ENCODE measurements at regions not wholly inside any gene's neighbourhood (a gene's known extent, or its start where the extent isn't known, plus 50 kb on each side); places are given as distances from the start of the nearest gene placed in this dataset.

DNA sequence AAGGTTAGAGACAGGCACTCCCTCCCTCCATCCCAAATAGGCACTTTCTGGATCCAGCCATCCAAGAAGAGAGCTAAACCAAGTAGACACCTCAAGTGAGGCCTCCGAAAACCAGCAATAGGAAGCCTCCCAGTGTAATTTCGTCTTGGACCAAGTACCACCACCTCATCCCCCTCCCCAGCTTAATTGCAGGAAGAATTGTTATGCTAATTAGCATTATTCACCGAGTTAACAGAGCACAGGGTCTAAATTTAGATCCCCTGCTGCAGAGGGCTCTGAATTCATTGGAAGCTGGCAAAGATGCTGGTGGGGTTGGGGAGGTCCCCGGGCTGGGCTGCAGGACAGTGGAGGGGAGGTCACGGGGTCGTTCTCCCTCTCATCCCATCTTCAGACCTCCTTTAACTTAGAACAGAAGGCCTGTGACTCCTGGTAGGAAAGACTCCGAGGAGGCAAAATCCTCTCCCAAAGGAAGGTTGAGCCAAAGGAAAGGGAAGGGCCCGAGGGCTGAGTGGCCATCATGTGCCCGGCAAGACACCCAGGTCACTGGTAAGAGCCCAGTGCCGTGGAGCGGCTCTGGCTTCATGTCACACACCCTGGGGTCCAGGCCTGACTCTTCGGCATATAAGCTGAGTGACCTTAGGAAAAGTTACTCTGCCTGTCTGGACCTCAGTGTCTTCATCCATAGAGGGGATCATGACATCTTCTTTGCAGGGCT lies 209.2 kb upstream of the GRIK3 start:
- no peak for DNase-seq

DNA sequence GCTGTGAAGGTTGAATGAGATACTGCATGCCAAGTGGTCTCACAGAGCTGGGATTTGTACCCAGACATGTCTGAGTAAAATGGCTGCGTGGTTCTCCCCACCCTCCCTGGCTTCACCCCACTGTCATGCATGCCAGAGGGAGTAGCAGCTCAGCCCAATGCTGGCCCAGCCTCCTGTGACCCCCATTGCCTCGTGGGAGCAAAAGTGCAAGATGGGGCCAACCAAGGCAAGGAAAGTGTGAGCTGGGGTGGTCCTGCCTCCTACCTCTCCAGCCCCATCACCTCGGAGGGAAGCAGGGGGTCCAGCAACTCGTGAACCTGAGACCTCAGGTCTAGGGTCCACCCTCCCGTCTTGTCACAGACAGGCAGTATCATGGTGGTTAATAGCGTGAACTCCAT lies 209.8 kb upstream of the GRIK3 start:
- DNase-seq = no peak

DNA sequence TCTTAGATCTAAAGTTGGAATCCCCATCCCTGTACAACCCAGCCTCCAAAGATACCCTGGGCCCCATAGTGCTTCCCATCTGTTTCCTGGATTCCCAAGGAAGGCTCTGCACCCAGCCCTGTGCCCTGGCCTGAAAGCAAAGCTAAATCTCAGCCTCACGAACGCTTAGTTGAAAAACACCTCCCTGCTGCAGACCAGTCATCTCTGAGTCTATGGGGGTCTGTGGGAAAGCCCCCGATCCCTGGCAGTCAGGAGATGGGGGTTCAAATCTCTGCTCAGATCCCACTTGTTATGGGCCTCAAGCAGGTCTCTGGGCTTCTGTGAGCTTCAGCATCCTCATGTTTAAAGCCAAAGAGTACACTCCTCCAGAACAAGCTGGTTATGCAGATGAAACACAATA lies 210.5 kb upstream of the GRIK3 start:
- no peak for DNase-seq

DNA sequence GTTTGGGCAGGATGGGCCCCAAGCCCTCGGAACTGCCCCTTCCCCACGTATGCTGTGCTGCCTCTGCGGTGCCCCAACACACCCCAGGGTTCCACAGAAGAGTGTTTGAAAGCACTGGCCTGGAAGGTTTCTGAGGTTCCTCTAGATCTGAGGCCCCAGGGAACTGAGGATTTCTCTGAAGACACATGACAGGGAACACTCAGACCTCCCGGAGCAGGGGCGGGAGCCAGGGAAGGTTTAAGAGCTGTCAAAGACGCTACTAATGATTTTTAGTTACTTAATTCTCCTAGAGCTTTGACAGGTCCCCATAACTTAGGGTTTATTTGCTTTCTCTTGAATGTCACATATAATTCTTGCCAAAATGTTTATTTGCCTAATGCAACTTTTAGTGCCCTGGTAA lies 212.3 kb upstream of the GRIK3 start:
- DNase-seq = no peak

DNA sequence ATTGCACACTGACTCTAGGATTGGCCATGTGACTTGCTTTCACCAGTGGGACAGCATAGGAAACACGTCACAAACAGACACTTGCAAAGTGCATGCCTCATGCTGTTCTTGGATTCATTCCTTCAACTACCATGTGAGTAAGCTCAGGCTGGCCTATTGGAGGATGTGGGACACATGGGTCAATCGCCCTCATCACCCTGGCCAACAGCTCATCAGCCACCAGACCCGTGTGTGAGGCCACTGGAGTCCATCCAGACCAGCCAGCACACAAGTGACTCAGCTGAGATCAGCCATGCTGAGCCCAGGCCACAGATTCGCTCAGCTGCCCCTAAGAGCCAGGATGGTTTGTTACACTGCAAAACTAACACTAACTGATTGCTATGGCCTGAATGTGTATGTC lies 216.1 kb upstream of the GRIK3 start:
- DNase-seq = no peak

DNA sequence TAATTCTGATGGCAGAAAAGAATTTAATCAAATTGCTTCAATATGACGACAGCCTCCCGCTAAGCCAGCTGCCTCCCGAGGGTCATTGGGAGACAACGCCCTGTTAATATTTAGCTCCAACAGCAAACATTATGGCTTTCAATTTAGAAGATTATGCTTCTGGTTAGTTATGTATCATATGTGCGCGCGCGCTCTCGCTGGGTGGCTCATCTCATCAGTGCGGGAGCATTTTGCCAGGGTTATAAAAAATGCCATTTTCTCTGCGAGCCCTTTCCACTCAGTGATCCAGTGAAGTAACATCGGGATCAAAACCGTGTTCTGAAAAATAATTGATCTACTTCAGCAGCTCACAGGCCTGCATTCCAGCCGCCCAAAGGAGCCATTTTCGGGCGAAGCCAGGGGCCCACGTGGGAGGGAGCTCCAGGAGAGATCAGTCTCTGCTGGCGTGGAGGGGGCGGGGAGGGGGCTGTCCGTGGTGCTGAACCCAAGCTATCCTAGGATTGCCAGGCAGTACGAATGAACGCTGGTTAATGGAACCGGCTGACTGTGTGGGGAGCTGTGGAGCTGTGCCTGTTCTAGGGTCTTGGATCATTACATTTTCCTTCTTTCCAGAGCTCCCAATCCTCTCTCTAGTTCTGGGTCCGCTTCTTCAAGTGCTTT lies 219.1 kb upstream of the ZC3H12A start:
- DNase-seq = no peak

DNA sequence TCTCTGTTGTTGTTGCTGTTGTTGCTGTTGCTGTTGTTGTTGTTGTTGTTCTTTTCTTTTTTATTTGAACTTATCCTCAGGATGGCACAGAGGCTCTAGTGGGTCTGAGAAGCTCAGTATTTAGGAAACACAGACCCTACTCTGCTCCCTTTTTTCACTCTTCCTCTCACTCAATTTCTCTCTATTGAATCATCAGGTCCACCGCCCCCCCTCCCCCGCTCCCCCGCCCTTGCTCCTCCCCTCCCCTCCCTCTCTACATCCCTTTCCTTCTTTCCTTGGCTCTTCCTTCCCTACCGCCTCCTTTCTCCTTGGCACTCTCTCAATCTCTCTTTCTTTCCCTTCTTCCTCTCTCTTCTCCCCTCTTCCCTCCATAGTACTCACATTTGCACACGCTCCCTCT lies 218.5 kb upstream of the ZC3H12A start:
- DNase-seq = no peak

DNA sequence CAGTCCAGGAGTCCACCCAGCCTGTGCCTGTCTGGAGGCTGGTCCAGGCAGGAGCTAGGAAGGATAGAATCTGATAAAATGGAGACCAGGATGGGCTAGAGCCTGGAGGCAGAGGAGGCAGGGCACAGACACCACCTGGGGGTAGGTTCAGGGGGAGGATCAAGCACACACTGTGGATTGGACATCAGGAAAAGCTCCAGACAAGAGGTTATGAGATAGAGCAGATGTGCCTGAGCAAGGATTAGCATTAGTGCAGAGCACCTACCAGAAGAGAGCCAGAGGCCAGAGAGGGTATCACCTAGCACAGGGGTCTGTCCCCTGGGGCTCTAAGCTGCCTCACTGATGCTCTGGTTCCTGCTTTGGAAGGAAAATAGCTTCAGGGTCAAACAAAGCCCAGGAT lies 216.7 kb upstream of the ZC3H12A start:
- DNase-seq = no peak

DNA sequence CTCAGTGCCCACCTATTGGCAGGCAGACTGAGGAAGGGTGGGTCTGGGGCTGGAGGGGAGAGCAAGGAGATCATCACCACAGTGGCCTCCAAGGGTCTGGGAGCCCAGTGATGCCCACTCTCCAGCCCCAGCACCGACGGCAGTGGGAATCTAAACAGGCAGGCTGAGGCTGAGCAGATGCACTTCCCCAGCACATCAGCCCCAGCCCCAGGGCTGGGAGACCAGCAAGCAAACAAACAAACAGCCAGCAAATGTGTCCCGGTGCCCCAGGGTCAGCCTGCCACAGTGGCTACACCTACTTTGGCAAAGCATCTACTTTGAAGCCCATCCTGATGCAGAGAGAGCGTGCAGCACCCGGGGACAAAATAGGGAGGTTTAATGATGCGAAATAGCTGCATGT lies 216.3 kb upstream of the ZC3H12A start:
- no peak for DNase-seq

DNA sequence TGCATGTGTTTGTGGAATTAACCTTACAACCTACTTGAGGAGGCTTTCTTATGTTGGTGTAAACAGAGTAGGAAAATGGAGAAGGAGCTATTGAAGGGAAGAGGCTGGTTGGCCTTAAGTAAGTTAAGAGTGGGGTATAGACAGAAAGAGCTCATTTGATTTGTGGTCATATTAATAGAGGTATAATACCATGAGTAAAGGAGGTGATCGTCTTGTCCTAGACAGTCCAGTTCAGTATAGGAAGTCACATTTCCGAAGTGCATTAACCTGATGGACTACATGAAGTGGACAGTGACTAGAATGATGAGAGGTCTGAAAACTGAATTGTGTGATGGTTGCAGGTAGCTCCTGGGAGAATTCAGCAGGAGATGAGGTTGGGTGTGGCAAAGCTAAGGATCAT lies 215.4 kb upstream of the ZC3H12A start:
- no peak for DNase-seq

DNA sequence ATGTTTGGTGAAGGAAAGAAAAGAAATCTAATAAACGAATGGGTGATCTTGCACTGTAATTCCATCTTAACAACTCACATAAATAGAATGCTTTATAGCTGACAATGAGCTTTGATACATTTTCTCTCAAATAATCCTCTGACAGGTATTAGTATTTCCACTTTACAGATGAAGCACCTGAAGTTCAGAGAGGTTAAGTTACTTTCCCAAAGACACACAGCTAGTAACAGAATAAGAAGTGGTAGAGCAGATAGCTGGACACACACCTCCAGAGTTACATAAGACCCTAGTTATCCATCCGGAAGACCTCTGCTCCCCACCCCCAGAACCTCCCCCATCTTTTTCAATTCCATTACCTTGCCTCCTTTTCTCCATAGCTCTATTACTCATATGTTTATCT lies 213.3 kb upstream of the ZC3H12A start:
- no peak for DNase-seq

DNA sequence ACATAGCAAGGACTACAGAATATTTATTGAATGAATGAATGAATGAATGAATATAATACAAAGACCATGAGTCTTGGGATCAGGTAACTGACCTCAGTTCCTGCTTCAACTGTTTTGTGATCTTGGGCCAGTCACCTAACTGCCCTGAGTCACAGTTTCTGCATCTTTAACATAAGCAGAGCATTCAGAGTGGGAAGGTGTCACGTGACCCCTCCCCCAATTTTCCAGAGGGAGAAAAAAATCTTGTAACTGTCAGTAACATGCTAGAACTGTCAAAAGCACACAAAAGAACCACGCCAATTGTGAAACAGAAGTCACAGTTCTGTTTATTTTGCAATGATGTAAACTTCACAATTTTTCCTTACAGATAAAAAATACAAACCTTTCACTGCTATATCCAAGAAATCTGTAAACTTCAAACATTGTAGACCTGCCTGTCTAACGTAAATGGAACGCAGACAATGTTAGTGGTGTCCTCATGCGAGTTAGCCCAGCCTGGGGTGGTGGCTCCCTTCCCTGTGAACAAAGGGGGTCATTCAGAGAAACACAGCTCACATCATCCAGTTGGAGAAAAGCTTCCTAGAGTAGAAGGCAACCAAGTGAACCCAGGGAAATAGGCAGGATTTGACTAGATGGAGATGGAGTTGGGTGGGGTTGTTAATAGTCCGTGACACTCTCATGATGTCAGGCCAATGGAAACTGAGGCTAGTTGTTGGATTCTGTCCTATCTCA lies 211.8 kb upstream of the ZC3H12A start:
- DNase-seq = no peak

DNA sequence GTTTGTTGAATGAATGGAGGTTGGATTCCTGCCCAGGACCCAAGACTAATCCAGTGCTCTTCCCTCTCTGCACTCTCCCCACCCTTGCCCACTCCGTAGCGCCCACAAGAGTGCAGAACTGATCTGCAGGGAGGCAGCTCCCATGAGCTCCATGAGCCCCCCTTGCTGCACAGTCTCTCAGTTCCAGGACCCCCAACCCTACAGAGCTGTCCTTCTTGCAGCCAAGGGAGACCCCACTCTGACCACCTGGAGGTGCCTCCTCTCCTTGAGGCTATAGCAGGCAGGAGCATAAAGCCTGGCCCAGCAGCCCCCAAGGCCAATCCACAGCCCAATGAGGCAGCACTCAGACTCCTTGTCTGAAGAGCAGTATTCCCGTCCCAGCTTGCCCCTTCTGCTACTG lies 209.2 kb upstream of the ZC3H12A start:
- DNase-seq = no peak

DNA sequence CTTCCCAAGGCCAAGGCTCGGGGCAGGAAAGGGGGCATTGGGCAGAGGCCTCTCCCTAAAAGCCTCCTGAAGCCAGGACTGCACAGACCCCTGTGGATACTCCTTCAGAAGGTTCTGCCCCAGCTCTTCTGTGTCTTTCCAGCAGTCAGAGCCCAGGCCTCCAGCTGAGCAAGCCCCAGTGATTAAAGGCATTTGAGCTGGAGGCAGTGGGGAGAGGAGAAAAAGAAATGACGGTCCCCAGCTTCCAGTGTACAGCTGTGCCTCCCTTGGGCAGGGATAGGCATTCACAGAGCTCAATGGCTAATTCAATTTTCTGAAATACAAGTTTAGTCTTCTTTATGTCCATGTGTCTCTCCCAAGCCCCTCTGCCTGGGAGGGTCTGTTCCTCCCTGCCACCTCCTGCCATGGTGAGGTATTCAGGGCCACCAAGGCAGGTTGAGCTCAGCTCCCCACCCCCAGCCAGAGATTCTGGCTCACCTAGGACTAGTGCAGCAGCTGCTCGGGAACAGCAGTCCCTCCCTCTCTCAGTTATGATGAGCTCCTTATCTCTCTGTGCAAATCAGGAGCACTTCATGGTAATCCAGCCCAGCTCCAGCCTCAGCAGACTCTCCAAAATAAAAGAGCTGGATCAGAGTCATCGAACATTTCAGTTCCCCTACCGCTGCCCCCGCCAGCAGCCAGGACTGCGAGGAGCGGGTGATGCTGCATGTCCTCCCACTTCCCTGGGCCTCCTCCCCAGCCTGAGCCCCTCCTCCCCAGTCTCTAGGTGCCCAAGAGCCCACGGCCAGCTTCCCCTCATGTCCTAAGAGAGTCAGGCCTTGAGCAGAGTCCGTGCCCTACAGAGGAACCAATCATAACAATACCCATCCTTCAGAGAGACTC lies 208.4 kb upstream of the ZC3H12A start:
- DNase-seq = no peak

DNA sequence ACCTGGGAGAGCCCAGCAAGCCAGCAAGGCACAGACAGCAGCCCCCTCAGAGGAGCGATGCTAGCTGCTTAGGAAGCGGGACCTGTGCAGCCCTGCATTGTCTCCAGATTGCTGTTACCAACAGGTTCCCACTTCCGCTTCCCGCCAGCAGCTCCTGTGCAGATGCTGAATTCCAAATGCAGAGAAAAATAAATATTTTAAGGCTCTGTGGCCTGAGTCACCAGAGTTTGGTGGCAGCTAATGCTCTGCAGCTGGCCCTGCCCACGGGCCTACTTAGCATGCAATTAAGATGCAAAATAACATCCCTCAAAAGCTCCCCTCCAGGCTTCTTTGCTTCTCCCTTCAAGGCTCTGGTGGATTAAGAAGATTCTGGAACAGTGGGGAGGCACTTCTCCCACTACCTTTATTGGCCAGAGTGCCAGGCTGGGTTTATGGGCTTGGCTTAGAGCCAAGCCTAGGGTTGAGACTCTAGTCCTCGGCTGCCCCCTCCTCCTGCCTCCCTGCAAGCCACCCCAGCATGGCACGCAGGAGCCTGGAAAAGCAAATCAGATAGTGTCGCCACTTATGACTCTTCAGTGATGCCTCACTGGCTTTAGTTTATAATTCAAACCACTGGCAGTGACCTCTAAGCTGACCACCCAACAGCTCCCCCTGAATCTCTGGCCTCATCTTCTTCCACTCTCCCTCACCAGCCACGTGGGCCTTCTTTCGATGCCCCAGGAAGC lies 207.1 kb upstream of the ZC3H12A start:
- peak; percentile 12 for DNase-seq

DNA sequence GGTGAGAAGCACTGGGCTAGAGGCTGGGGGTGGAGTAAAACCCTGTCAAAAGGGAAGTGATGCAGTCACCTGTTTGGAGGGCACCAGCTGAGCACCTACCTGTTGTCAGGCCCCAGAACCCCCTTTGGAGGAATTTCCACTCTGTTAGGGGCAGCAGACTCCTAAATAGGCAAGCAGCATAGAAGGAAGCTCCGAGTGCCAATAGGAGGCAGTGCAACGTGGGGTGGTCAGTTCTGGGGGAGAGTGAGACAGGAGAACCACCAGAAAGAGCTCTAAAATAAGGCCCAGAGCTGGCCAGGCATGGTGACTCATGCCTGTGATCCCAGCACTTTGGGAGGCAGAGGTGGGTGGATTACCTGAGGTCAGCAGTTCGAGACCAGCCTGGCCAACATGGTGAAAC lies 203.7 kb upstream of the ZC3H12A start:
- DNase-seq = no peak

DNA sequence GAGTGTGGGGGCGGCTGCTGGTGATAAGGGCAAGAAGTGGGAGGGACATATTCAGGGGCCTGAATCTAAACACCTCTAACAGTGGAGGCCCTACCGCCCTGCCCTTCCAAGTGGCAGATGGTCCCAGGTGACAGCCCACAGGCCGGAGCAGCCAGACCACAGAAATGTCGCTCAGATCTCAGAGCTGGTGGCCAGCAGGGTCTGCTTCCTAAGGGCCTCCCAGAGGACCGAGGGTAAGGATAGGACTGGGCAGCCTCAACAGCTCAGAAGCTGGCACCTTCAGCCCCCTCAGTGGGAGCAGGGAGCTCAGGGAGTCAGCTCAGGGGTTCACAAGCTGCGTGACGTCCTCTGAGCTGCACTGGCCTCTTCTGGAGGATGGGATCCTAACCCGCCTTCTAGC lies 201.8 kb upstream of the ZC3H12A start:
- DNase-seq = no peak

DNA sequence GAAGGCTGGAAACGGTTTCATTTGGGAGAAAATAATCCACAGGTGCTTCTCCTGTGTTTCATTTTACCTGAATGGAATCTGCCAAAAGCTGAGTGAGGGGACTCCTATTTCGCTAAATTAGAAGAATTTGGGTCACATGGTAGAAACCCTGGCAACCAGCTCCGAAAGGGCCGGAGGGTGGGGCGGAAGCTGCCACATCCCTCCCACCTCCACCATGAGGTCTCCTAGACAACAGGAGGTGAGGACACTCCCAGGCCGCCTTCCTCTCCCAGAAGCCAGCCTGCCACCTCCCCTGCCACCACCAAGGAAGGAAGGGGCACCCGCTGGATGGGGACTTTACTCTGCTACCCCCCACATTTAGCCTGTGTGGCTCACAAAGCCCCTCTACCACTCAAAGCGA lies 199.9 kb upstream of the ZC3H12A start:
- DNase-seq = no peak

DNA sequence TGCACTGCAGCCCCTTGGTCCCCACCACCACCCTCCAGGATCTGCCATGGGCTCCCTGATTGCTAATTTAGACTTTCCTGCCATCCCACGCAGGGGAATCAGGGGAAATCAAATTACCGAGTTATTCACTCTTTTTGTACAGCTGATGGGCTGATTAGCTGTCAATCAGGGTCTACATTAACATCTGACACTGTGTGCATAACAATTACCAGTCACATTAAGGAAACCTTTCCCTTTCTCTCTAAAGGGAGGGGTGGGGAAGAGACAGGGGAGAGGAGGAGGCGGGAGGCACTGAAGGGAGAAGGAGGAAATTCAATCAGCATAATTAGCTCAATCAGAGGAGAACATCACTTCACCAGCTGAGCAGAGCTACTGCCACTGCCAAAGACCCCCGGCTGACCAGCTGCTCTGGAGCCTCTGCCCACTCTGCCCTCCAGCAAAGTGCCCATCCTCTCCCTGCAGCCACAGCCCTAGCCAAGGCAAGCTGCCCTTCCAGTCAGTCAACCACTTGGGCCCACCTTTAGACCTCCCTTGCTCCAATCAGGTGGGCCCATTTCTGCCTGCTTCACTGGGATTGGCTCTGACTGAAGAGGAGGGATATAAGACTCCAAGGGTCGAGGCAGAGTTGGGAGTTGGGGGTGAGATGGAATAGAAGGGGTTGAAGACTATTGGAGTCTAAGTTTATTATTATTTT lies 199.3 kb upstream of the ZC3H12A start:
- DNase-seq = no peak

DNA sequence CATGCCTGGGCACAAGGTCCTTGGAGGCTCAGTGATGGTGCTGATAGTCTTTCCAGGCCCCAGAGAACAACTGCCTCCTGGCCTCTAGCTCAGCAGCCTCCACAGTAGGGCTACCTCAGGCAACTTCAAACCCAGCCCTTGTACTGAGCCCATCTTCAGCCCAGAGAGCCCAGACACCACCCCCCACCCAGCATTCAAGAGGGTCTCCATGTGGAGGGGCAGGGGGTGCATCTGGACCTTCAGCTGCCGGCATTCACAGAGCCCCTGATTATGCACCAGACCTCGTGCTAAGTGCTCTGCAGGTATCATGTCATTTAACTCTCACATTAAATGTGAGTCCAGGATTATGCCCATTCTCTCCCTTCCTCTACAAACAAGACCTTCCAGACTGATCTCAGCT lies 197.0 kb upstream of the ZC3H12A start:
- no peak for DNase-seq

DNA sequence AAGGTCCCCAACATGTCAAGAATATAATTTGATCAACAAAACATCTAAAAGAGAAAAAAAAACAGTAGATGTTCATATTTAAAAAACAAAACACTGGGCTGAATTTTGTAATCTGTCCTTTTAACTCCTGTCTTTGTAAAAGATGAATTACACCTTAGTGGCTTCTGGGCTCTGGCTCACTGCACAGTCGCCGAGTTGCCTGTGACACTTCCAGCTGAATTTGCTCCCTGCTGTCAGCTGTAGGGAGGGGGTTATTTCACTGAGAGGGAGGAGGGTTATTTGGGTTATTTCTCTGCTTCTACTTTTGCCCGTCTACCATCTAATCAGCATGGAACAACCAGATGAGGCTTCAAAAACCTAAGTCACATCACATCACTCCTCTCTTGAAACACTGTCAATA lies 193.0 kb upstream of the ZC3H12A start:
- no peak for DNase-seq

DNA sequence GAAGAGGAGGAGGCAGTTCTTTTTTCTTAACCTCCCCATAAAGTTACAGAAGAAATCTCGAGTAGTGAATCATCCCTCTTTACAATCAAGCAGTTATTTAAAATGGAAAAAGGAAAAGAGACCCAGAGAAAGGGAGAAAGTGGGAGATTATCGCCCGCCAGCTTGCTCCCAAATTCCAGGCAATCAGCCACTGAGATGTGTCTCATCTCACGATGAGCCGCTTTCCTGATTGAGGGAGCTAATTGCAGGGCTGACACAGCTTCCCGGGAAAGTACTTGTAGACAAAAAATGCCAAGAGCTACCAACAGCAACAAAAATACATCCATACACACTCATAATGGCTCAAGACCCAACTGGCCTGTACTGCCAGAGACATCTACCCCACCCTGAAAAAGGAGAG lies 191.6 kb upstream of the ZC3H12A start:
- no peak for DNase-seq
